CD4-positive, alpha-beta T cell treated with Interleukin-15 for 1 hour (primary cell): ENCODE measurements at regions not wholly inside any gene's neighbourhood (a gene's known extent, or its start where the extent isn't known, plus 50 kb on each side); places are given as distances from the start of the nearest gene placed in this dataset.
"Not testable (repeated sequence)": the region's sequence is repeated elsewhere in the genome, so short reads cannot be mapped to it uniquely, and the experiment has no call there.

Experiments
- DNase-seq: peaks from one replicate; pipeline ENCODE4 v3.0.0-alpha.2; 2020

DNA sequence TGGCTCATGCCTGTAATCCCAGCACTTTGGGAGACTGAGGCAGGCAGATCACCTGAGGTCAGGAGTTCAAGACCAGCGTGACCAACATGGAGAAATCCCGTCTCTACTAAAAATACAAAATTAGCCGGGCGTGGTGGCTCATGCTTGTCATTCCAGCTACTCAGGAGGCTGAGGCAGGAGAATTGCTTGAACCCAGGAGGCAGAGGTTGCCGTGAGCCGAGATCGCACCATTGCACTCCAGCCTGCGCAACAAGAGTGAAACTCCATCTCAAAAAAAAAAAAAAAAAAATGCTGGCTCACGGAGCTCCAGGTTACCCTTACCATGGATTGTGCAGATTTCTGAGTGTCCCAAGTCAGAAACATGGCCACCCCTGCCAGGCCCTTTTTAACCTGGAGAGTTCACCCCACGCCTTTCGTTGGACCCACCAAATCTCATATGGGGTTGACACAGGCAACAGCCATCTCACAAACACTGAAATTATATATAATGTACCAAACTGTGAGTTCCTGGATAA is 69.9 kb upstream of the CITED2 start:
- not testable (repeated sequence) for DNase-seq

DNA sequence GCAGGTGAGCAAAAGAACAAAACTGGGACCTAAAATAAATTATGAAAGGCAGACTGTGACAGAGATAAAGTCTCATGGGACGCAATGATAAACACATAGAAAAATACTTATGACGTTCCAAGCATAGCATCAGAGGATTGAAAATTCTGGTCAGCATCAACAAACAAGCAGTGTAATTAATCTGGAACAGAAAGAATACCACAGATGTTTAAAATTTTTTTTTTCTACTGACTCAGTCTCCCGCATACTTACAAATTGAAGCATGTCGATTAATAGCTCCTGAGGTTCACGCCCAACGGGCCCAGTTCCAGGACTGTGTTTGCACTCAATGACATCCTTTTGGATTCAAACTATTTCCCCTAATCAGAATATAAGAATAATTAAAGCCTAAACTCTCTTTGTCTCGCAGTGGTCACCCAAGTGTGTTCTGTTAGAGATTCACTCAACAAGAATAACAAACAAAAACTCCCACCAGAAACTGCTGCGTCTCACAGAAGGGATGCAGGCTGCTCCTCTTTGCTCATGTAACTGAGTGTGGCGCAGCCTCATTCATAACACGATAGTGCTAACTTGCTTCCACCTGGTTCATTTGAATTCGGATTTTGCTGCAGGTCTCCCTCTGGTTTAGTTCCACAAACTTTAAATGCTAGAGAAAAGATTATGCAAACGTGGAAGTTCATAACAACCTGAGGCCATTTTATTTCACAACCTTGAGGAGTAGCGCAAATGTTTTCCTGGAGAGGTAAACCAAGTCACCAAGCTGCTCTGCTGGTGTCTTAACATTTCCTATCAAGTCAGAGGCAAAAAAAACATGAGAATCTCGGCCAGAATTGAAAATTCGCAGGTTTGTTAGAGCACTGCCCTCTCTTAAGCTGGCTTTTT is 69.0 kb upstream of the CITED2 start:
- DNase-seq: no peak

DNA sequence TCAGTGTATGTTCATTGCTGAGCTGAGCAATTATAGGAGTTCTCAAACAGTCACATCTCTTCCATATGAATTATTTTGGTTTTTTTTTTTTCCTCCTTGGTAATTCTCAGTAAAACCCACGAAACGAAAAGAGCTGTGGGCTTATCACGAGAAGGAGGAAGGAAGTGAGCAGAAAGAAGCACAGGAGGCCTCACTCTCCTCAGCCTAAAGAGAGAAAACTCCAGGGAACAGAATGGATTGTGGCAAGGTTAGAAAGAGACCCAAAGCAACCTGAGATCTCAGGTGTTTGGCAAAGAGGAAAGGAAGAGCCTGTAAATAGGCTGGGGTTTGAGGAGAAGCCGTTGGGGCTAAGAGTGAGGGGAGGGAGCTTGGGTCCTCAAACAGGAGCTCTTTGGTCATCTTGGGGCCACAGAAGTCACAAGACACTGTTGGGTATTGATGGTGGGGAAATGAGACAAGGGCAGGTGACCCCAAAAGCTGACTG is 67.8 kb upstream of the CITED2 start:
- no peak for DNase-seq

DNA sequence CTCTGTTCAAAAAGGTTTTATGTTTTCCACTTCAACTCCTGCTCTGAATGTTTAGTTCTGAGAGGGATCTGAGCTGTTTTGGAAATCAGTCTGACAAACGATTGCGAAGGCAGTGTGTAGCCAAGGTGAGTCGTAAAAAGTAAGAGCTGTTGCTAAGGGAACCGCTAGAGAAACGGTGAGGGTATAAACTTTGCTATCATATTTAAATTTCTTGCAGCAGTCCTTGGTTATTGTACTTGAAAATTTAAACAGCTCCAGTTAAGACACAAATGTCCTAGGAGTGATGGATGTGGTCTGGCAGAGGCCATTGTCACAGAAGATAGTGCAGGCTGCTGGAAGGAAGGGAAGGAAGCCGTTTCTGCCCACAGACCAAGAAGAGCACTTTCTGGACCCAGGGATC is 64.9 kb upstream of the CITED2 start:
- DNase-seq: no peak

DNA sequence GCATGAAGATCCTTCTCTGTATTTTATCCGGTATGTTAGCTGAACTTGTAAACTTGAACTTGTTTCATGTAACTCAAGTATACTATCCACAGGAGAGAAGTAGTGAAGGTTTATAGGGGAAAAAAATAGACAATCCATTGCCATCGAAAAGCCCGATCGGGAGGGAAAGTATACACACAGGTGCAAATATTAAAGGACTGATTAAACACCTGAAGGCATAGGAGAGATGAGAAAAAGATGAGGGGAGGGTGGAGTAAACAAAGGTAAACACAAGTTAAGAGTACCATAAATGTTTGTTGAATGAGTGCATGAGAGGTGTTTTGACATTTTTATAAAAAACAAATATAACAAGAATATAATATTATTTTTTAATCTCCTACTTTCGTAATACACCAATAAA is 64.3 kb upstream of the CITED2 start:
- DNase-seq: no peak

DNA sequence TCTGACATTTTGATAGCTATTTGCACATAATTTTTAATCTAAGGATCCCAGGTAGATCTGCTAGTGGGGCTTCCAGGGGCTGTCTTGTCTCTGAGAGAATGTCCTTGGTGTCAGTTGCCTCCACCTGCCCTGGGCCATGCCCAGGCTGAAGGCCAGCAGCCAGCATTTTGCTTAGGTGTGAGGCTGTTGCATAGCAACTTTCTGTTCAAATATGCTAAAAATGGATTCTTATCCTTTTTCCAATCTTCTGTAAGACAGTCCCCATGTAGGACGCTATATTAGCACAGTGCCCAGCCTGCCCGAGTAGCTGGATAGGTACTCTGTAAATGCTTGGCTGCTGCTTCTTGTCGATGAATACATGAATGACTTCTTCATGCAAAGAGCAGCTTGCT is 62.5 kb upstream of the CITED2 start:
- DNase-seq: no peak

DNA sequence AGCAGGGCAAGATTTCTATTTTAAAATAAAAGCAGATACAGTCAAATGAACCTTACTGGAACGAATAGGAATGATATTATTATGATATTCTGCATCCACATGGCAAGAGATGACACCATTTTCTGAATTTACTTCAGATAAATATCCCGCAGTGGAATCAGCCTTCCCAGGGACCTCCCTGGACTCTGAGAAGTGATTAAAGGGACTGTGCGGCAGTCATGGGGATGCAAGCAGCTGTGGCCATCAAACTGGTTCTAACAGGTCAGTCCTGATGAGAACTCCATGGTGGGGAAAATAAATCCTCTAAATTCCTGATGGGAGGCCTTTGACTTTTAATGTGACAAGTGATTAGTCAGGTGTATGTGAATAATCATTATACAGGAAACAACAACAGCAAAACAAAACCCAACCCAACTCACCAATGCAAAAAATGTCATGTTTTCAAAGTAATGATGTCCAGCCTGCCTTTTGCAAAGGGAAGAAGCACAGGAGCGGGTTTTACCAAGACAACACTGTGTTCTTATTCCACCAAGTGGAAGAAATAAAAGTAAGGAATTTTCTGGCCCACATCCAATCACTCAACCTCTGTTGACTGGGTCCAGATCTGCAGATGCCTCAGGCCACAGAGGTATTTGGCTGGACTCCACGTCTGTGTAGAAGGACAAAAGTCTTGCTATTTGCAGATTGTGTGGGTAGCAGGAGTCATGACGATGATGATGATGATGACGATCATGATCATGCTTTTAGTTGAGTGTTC is 61.9 kb upstream of the CITED2 start:
- DNase-seq: no peak

DNA sequence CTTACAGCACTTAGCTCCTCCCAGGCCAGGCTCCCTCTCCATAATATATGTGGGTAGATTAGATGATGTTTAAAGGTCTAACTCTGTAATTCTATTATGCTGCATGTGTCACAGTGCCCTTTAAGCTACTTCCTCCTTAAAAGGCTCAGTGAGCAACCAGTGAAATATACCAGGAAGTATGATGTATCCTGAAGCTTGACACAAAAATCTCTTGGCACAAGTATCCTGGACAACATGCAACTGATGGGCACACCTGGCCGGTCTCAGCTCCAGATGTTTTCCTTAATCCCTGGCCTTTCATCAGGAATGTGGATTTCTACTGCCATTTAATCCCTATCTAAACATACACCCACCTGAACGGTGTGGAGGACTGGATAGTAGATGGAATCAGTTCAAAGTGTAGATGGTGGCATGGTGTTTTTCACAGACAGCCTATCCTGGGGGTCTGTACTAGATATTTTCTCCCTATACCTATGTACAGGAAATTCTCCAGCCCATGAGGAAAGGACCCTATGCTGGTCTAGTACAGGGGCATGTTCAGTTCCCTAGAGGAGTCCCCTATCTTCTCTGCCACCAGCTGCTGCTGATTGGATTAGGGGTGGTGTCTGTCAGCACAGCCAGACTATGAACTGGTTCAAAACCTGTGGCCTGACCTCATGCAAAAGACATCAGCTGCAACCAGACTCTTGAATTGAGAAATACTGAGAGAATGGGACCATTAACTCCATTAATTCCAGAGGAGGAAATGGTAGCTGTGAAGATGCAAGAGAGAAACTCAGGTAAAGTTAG is 59.4 kb upstream of the CITED2 start:
- DNase-seq: no peak

DNA sequence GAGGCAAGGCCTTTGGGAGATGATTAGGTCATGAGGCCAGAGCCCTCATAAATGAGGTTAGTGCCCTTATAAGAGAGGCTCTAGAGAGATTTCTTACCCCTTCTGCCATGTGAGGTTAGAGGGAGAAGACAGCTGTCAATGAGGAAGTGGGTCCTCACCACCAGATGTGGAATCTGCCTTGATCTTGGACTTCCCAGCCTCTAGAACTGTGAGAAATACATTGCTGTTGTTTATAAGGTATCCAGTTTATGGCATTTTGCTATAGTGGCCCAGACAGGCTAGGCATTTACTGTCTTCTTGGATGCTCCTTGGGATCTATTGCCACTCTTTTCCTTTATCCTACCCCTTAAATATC is 57.1 kb upstream of the CITED2 start:
- no peak for DNase-seq

DNA sequence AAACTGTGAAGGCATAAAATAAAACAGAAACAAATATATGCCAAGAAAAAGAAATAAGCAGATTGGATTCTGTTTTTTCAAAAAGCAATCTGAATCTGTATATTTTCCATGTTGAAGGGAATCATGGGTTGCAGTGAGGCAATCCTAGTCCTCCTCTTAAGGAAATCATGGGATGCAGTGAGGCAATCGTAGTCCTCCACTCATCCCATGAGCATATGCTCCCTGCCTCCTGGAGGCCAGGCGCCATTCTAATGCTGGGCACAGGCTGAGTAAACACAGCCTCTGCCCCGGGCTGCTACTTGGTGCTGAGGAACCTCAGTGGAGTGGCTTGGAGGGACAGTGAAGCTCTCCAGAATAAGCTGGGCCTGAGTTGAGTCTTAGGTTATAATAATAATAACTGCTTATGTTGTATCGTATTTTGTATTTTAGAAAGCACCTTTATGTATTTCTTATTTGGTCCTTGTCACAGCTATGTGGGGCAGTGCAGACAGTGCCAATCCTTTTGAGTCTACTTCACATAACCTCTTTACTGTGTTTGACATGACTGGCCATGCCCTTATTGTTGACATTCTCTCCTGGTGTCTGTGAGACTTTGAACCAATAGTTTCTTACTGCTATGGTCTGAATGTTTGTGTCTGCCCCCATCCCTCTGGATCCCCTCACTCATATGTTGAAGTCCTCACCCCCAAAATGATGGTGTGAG is 56.6 kb upstream of the CITED2 start:
- DNase-seq: no peak

DNA sequence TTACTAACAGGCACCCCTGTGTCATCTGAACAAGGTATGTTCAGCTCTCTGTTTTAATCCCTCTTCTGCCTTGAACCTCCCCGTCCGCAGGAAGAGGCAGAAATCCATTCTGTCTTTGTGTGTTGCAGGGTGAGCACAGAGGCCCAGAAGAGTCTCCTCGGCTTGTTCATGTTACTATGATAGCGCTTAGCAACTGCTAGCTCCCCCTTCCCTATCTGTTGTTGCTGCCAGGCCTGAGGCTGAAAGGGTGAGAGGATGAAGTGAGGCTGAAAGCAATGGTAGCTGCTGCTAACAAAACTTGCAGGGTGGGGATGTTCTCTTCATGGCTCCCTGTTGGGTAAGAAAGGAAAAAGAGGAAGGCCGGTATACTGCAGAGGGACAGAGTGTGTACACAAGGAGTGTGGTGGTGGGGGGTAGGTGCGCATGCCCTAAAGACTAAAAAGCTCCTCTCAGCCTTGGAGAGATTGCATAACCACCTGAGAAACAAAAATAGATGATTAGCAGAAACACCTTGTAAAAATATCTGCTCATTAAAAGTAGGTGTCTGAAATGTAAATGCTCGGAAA is 55.2 kb upstream of the CITED2 start:
- no peak for DNase-seq

DNA sequence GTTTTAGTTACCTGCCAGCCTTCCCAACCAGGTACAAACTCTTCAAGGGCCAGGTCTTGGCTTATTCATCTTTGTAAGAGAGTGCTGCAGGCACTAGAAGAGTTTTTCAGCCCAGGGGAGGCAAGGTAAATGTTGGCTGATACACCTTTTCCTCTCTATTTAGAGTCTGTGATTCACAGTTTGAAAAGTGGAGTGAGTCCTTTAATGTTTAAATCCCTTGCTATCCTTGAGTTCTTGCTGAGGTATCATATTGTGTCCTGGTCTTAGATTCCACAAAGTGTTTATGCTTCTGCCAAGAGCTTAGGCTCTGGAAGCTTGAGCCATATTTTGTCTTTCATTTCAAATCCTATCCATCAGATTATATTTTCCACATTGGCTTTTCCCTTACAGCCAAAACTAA is 52.8 kb upstream of the CITED2 start:
- no peak for DNase-seq

DNA sequence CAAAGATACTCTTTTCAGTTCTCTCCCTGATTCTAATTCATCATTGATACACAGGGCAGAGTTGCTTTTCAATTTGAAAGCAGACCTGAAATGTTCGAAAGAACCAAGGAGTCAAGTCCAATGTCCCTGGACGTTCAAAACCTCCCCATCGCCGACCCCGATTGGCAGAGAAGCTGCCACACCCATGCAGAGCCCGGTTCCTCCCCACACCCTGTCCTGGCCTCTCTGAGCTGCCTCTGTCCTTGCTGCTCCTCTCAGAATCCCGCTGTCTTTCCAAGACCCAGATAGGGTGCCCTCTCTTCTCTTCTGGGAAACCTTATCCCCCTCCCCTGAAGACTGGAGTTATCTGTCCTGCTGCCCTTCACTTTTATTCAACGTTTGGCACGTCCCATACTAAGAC is 52.3 kb upstream of the CITED2 start:
- no peak for DNase-seq

DNA sequence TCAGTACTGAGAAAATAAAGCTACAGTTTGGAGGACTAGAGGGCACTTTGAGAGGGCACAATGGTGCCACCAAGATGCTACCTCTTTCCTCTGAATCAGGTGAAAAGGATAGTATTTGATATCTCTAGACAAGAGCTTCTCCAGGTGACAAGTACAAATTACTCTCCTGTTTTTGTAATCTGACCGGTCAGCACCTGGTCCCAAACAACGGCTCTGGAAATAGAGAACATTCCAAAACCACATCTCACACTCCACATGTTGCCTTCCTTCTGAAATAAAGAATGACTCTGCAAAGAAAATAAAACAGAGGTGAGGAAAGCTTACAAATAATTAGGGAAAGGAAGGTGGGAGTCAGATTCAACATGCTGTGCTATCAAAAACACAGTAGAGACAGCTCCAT is 51.3 kb upstream of the CITED2 start:
- DNase-seq: no peak

DNA sequence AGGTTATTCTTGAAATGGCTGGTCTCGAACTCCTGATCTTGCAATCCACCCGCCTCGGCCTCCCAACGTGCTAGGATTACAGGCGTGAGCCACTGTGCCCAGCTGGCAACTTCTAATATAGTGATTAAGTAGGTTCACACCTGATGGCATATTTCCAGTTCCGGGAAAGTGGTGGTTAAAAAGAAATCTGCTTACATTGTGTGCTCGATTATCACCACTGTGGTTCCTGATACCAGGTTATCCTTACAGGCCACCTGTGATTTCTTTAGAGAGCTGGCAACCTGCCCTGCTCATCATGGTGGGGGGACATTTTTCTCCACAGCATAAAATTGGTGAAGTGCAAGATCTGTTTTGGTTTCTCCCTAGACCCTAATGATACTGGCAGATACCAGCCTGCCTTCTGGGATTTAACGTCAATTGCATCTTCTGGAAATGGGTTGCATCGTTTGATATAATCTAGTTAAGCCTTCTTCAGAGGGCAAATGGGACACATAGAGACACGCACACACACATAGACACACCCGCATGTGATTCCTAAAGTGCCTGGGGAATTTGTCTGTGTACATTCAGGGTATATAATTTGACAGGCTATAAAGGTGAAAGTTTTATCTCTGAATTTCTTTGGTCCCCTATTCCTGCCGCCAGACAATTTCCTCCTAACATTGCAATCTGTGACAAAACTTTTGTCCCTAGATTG is 49.7 kb upstream of the CITED2 start:
- DNase-seq: no peak
